Colonic mucosa (tissue), 4 donors: ENCODE measurements at regions not wholly inside any gene's neighbourhood (a gene's known extent, or its start where the extent isn't known, plus 50 kb on each side); places are given as distances from the start of the nearest gene placed in this dataset.

Experiments
- DNase-seq: peaks from one replicate; pipeline ENCODE4 v3.0.0-alpha.2; 2020
- H3K27ac ChIP-seq: fragments of 200-600 bp; one replicate; pipeline ENCODE4 v1.8.0; 2021
- H3K27me3 ChIP-seq: fragments of 200-600 bp; one replicate; pipeline ENCODE4 v1.8.0; 2021
- H3K36me3 ChIP-seq: fragments of 200-600 bp; one replicate; pipeline ENCODE4 v1.8.0; 2021
- H3K4me1 ChIP-seq: fragments of 200-600 bp; one replicate; pipeline ENCODE4 v1.8.0; 2021; ENCODE audit warnings: mild to moderate bottlenecking
- H3K4me3 ChIP-seq: fragments of 200-600 bp; one replicate; pipeline ENCODE4 v1.8.0; 2021
- H3K9ac ChIP-seq, 2 donors: one replicate each; pipeline ENCODE4 v1.7.0; 2013; ENCODE audit warnings: control low read depth in 2 of 2, low read depth in 2 of 2, low read length in 2 of 2
- H3K9me3 ChIP-seq: fragments of 200-600 bp; one replicate; pipeline ENCODE4 v1.8.0; 2021
- CTCF ChIP-seq: fragments of 200-600 bp; IDR thresholded peaks from one replicate; pipeline ENCODE4 v1.8.0; 2022; ENCODE audit warnings: antibody characterized with exemption, mild to moderate bottlenecking
- intact Hi-C: fragments of 100-400 bp; cut with DNase I; formaldehyde crosslinking; loops from one replicate; pipeline ENCODE4 v1.14.1; 2022
- donor health status: healthy.
- donor health status: DM: no; HTN: no; CAD: no.
- donor health status: DM: no; HTN: no; CAD: no.

- Histone ChIP-seq H3K4me3 (no peak overlapping the region), H3K36me3 (no peaks in the 10 kb centered on the region), H3K9ac (no peak overlapping the region), H3K27me3 (no peaks in the 10 kb centered on the region), H3K4me1 (no peaks in the 10 kb centered on the region), H3K9me3 (no peaks in the 10 kb centered on the region), H3K27ac (no peak overlapping the region)
- intact Hi-C loops: no loop called here
- no peak for DNase-seq
- TF ChIP-seq CTCF: no peak
Measured at GRCh38 chr4:30670206-30670605, 50.0 kb upstream of the PCDH7 start.
